H1 (cell line): ENCODE measurements at regions not wholly inside any gene's neighbourhood (a gene's known extent, or its start where the extent isn't known, plus 50 kb on each side); places are given as distances from the start of the nearest gene placed in this dataset.

Experiments used
- CTCF ChIA-PET: fragments of 300-600 bp; sonication (Branson Sonifier 250); formaldehyde crosslinking; loops from one replicate; lab custom pipeline; 2021; ENCODE audit not compliant: partially characterized antibody; lab: Charles Lee
- POLR2A ChIA-PET: fragments of 300-600 bp; sonication (Branson Sonifier 250); formaldehyde crosslinking; loops from one replicate; lab custom pipeline; 2021; ENCODE audit warnings: inconsistent platforms; ENCODE audit not compliant: partially characterized antibody; lab: Charles Lee
- DNase-seq, 2 experiments: peaks; one replicate each; pipeline versions ENCODE4 v3.0.0 to v3.0.0-alpha.2; 2010 to 2022; ENCODE audit warnings: low spot score in 2 of 2, low read depth in 1 of 2, mixed read lengths in 1 of 2
- FAIRE-seq: peaks from 2 replicates; lab custom pipeline; 2011; peaks lifted over from hg19 to GRCh38; lab: Jason Lieb, UNC
- H2AFZ ChIP-seq: 2 replicates; pipeline ENCODE4 v1.8.1; 2012; ENCODE audit warnings: low read length, inconsistent platforms
- H2AK5ac ChIP-seq: 2 replicates; pipeline ENCODE4 v1.6.1; 2013; ENCODE audit warnings: low read depth, low read length
- H2BK120ac ChIP-seq: replicated peaks from 2 replicates; pipeline ENCODE3; 2013; ENCODE audit warnings: low read depth, low read length, inconsistent platforms
- H2BK12ac ChIP-seq: 2 replicates; pipeline ENCODE4 v1.6.1; 2013; ENCODE audit warnings: low read depth, low read length
- H2BK15ac ChIP-seq: 2 replicates; pipeline ENCODE4 v1.6.1; 2013; ENCODE audit warnings: low read length
- H2BK20ac ChIP-seq: 2 replicates; pipeline ENCODE4 v1.6.1; 2013; ENCODE audit warnings: low read length
- H2BK5ac ChIP-seq: 2 replicates; pipeline ENCODE4 v1.6.1; 2013; ENCODE audit warnings: low read depth, low read length
- H3K14ac ChIP-seq: 2 replicates; pipeline ENCODE4 v1.6.1; 2013; ENCODE audit warnings: inconsistent platforms; ENCODE audit not compliant: insufficient read length
- H3K18ac ChIP-seq: 2 replicates; pipeline ENCODE4 v1.6.1; 2013; ENCODE audit warnings: low read length; ENCODE audit errors: extremely low read depth
- H3K23ac ChIP-seq: 2 replicates; pipeline ENCODE4 v1.6.1; 2013; ENCODE audit warnings: inconsistent platforms; ENCODE audit not compliant: insufficient read length
- H3K23me2 ChIP-seq: 2 replicates; pipeline ENCODE4 v1.6.1; 2013; ENCODE audit warnings: low read depth, low read length
- H3K27ac ChIP-seq: 2 replicates; pipeline ENCODE4 v1.6.1; 2011; ENCODE audit warnings: low read depth, low read length, inconsistent platforms
- H3K27me3 ChIP-seq, 4 experiments: replicated peaks in 1 of 4; 1 replicate in 1 of 4; 2 replicates in 3 of 4; pipeline versions ENCODE4 v1.6.1 to v1.8.1; 2011 to 2013; ENCODE audit warnings: low read length in 3 of 4, mild to moderate bottlenecking in 3 of 4, inconsistent platforms in 2 of 4, mixed read lengths in 2 of 4, moderate library complexity in 1 of 4; ENCODE audit not compliant: control insufficient read depth in 3 of 4, insufficient read depth in 3 of 4; ENCODE audit errors: extremely low read depth in 1 of 4
- H3K36me3 ChIP-seq, 4 experiments: 2 replicates each; pipeline versions ENCODE4 v1.6.1 to v1.8.1; 2011 to 2013; ENCODE audit warnings: mild to moderate bottlenecking in 4 of 4, low read length in 3 of 4, moderate library complexity in 2 of 4, control low read depth in 1 of 4, inconsistent platforms in 1 of 4; ENCODE audit not compliant: insufficient read depth in 4 of 4, control insufficient read depth in 2 of 4
- H3K4ac ChIP-seq: replicated peaks from 2 replicates; pipeline ENCODE3; 2013; ENCODE audit warnings: low read length, low read depth, mixed read lengths, inconsistent platforms; ENCODE audit not compliant: insufficient read length
- H3K4me1 ChIP-seq, 4 experiments: replicated peaks in 1 of 4; 1 replicate in 1 of 4; 2 replicates in 3 of 4; pipeline versions ENCODE4 v1.6.1 to v1.8.1; 2011 to 2013; ENCODE audit warnings: low read length in 3 of 4, inconsistent platforms in 2 of 4, mixed read lengths in 1 of 4; ENCODE audit not compliant: insufficient read depth in 4 of 4, control insufficient read depth in 3 of 4
- H3K4me2 ChIP-seq, 2 experiments: 2 replicates each; pipeline versions ENCODE4 v1.6.1 to v1.8.1; 2011 to 2013; ENCODE audit warnings: low read depth in 2 of 2, low read length in 2 of 2, control low read depth in 1 of 2, inconsistent platforms in 1 of 2, mild to moderate bottlenecking in 1 of 2; ENCODE audit not compliant: insufficient read depth in 1 of 2
- H3K4me3 ChIP-seq, 4 experiments: fragments of 200-600, 300-600 bp in 1 of 4; sonication (generic), shearing (Covaris generic), sonication (Bioruptor Twin) in 1 of 4; 2 replicates each; pipeline versions ENCODE4 v1.5.1 to v1.8.1; 2011 to 2016; ENCODE audit warnings: low read length in 4 of 4, low read depth in 3 of 4, control low read depth in 2 of 4, inconsistent platforms in 2 of 4, mild to moderate bottlenecking in 2 of 4, mixed read lengths in 1 of 4, moderate library complexity in 1 of 4; ENCODE audit not compliant: insufficient read depth in 2 of 4; ENCODE audit errors: extremely low read depth in 1 of 4
- H3K56ac ChIP-seq: replicated peaks from 2 replicates; pipeline ENCODE3; 2013; ENCODE audit warnings: low read depth, mild to moderate bottlenecking, mixed read lengths, low read length, inconsistent platforms; ENCODE audit not compliant: insufficient read length
- H3K79me1 ChIP-seq: 2 replicates; pipeline ENCODE4 v1.6.1; 2013; ENCODE audit warnings: low read depth, low read length, control low read depth
- H3K79me2 ChIP-seq, 2 experiments: 2 replicates each; pipeline versions ENCODE4 v1.6.1 to v1.8.1; 2012 to 2013; ENCODE audit warnings: low read length in 2 of 2, mild to moderate bottlenecking in 2 of 2, inconsistent platforms in 1 of 2; ENCODE audit not compliant: insufficient read depth in 2 of 2, control insufficient read depth in 1 of 2
- H3K9ac ChIP-seq, 4 experiments: replicated peaks in 1 of 4; 1 replicate in 1 of 4; 2 replicates in 3 of 4; pipeline versions ENCODE4 v1.6.1 to v1.8.1; 2011 to 2013; ENCODE audit warnings: low read depth in 3 of 4, low read length in 3 of 4, control low read depth in 2 of 4, mild to moderate bottlenecking in 2 of 4, moderate library complexity in 2 of 4, inconsistent platforms in 1 of 4; ENCODE audit errors: extremely low read depth in 1 of 4
- H3K9me3 ChIP-seq, 2 experiments: 2 replicates each; pipeline versions ENCODE4 v1.6.1 to v1.8.1; 2012 to 2013; ENCODE audit warnings: mild to moderate bottlenecking in 2 of 2, moderate library complexity in 2 of 2, control low read depth in 1 of 2, inconsistent platforms in 1 of 2, low read depth in 1 of 2, low read length in 1 of 2, mixed read lengths in 1 of 2; ENCODE audit not compliant: insufficient read depth in 2 of 2
- H4K20me1 ChIP-seq, 2 experiments: replicated peaks in 1 of 2; 2 replicates each; pipeline versions ENCODE3 to v1.8.1; 2011 to 2013; ENCODE audit warnings: inconsistent platforms in 2 of 2, low read length in 2 of 2, mild to moderate bottlenecking in 1 of 2; ENCODE audit not compliant: insufficient read depth in 2 of 2, control insufficient read depth in 1 of 2
- H4K5ac ChIP-seq: 2 replicates; pipeline ENCODE4 v1.6.1; 2013; ENCODE audit warnings: low read length, low read depth, mixed read lengths, inconsistent platforms; ENCODE audit not compliant: insufficient read length
- H4K8ac ChIP-seq: 2 replicates; pipeline ENCODE4 v1.8.0; 2013; ENCODE audit warnings: mild to moderate bottlenecking, moderate library complexity, low read length, inconsistent platforms; ENCODE audit not compliant: insufficient read depth; ENCODE audit errors: extremely low read depth
- H4K91ac ChIP-seq: replicated peaks from 2 replicates; pipeline ENCODE3; 2013; ENCODE audit warnings: low read length, mixed read lengths, inconsistent platforms; ENCODE audit not compliant: insufficient read length
- BRCA1 ChIP-seq: IDR thresholded peaks from 2 replicates; pipeline ENCODE4 v1.6.1; 2012; ENCODE audit warnings: low read depth, low read length, improper control_type of control experiment
- CHD1 ChIP-seq: IDR thresholded peaks from 2 replicates; pipeline ENCODE4 v1.6.1; 2012; ENCODE audit warnings: low read depth, low read length, improper control_type of control experiment
- FOSL1 ChIP-seq: IDR thresholded peaks from 2 replicates; pipeline ENCODE4 v1.6.1; 2011; ENCODE audit warnings: mild to moderate bottlenecking, low read depth, low read length, moderate library complexity; ENCODE audit not compliant: insufficient read depth
- KDM4A ChIP-seq: IDR thresholded peaks from one replicate; pipeline ENCODE4 v1.7.1; 2012; ENCODE audit warnings: low read depth, mild to moderate bottlenecking, moderate library complexity, low read length, inconsistent platforms; ENCODE audit not compliant: severe bottlenecking
- MAFK ChIP-seq: IDR thresholded peaks from 2 replicates; pipeline ENCODE4 v1.6.1; 2012; ENCODE audit warnings: low read depth, mild to moderate bottlenecking, improper control_type of control experiment, low read length
- NRF1 ChIP-seq: IDR thresholded peaks from 2 replicates; pipeline ENCODE4 v1.6.1; 2011; ENCODE audit warnings: mild to moderate bottlenecking, low read depth, low read length, improper control_type of control experiment
- POU5F1 ChIP-seq: IDR thresholded peaks from 2 replicates; pipeline ENCODE4 v1.6.1; 2011; ENCODE audit warnings: low read depth, mild to moderate bottlenecking, low read length, moderate library complexity
- SIX5 ChIP-seq: IDR thresholded peaks from 2 replicates; pipeline ENCODE4 v1.6.1; 2011; ENCODE audit warnings: mild to moderate bottlenecking, low read depth, low read length
- SP1 ChIP-seq: IDR thresholded peaks from 2 replicates; pipeline ENCODE4 v1.6.1; 2011; ENCODE audit warnings: low read depth, low read length
- SRF ChIP-seq: IDR thresholded peaks from 2 replicates; pipeline ENCODE4 v1.6.1; 2011; ENCODE audit warnings: mild to moderate bottlenecking, low read depth, low read length, moderate library complexity
- TBP ChIP-seq: IDR thresholded peaks from 2 replicates; pipeline ENCODE4 v1.6.1; 2011; ENCODE audit warnings: low read depth, low read length, improper control_type of control experiment
- WGBS, 2 experiments: shearing (Covaris generic) in 1 of 2; methylation state at CpG; one replicate each; pipeline versions ENCODE4 v1.1.6 to v1.1.7; 2013 to 2015; ENCODE audit warnings: low lambda C conversion rate in 2 of 2, mixed read lengths in 2 of 2, inconsistent platforms in 1 of 2, low coverage in 1 of 2, missing lambda C conversion rate in 1 of 2; ENCODE audit not compliant: insufficient replicate concordance in 2 of 2, insufficient coverage in 1 of 2, insufficient read length in 1 of 2; ENCODE audit errors: extremely low coverage in 1 of 2, missing lambda C conversion rate in 1 of 2; 5-methylcytosine and 5-hydroxymethylcytosine counted together
- TF ChIP-seq, protein P1 (sequence below): IDR thresholded peaks from 2 replicates; pipeline ENCODE4 v1.6.1; 2011; ENCODE audit warnings: low read depth, mild to moderate bottlenecking, low read length; ENCODE audit not compliant: insufficient read depth

DNA sequence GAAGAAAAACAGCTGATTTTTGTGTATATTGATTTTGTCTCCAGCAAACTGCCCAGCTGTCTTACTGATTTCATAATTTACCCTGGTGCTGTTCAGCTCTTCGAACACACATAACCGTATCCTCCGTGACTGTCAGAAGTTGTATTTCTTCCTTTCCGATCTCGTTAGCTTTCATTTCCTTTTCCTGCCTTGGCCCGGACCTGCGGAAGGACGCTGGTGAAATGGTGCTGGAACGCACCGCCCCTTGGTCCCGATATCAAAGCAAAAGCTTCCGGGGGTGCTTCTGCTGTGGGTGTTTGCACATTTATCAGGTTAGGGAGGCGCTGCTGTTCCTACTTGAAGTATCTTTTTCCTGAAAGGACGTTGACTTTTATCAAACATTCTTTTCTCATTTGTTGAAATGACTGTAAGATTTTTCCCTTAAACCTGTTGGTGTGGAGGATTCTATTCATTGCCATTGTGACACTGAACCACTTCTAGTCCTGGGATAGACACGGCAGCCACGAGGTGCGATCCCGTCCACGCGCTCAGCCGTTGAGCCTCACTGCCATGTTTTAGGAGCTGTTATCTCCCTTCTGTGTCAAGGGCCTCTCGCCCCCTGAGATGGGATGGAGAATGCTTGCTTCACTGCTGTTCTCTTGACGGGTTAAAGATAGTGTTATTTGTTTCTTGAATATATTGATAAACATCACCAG is 72.6 kb downstream of the FOXL3 start:
- POLR2A ChIA-PET = interaction anchor here (1.0 to 1.7 kb wide), 2 partner anchors 10 to 186 kb away, joined by 5 read pairs; no protein-coding TSS in a partner anchor
- no peak for FAIRE-seq
- Histone ChIP-seq H3K79me1 (no peaks in the 10 kb centered on the region), H3K36me3 (no peaks in the 10 kb centered on the region), H3K27me3 (no peaks in the 10 kb centered on the region), H4K20me1 (no peaks in the 10 kb centered on the region), H2BK12ac (no peak overlapping the region), H3K9ac (no peak overlapping the region), H3K27ac (no peak overlapping the region), H2BK5ac (no peak overlapping the region), H3K4ac (no peak overlapping the region), H3K23me2 (no peaks in the 10 kb centered on the region; the same call in 1 of the 2 replicates), H3K9me3 (0 out of 4 replicates have a peak, but pooled peaks cover 2 to 3% of the 10 kb centered on the region in 2 experiments), H3K14ac (no peak overlapping the region), H3K56ac (no peak overlapping the region), H4K5ac (no peak overlapping the region), H3K23ac (no peak overlapping the region), H2BK15ac (no peak overlapping the region), H3K4me1 (no peaks in the 10 kb centered on the region; a peak in 1 of 7 replicates), H4K91ac (no peak overlapping the region), H3K18ac (no peak overlapping the region), H4K8ac (no peak overlapping the region), H2BK120ac (no peak overlapping the region), H2AK5ac (no peak overlapping the region), H2BK20ac (no peak overlapping the region)
- CTCF ChIA-PET = interaction anchor here (0.6 to 1.0 kb wide), 4 partner anchors 8 to 111 kb away, joined by 3 to 4 read pairs (median 3); no protein-coding TSS in a partner anchor
- WGBS, 2 experiments = 88% methylated on average over 23 of the region's 23 CpGs; no CpG with 5 or more reads in 1 of the 2 experiments
- DNase-seq = no peak
- TF ChIP-seq FOSL1 = no peak
- TF ChIP-seq SP1 = no peak
- no peak for TF ChIP-seq KDM4A
- TF ChIP-seq SRF = no peak
- TF ChIP-seq, protein P1, sequence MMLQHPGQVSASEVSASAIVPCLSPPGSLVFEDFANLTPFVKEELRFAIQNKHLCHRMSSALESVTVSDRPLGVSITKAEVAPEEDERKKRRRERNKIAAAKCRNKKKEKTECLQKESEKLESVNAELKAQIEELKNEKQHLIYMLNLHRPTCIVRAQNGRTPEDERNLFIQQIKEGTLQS = no peak
- no peak for TF ChIP-seq BRCA1
- TF ChIP-seq SIX5 = no peak
- TF ChIP-seq MAFK = no peak
- TF ChIP-seq POU5F1 = no peak
- TF ChIP-seq CHD1 = no peak
- TF ChIP-seq TBP = no peak
- TF ChIP-seq NRF1 = no peak
- TF ChIP-seq, all 59 proteins: peak for 0
- Histone ChIP-seq H2AFZ (no peak overlapping the region), H3K4me3 (no peak overlapping the region), H3K79me2 (no peaks in the 10 kb centered on the region), H3K4me2 (no peak overlapping the region)
